H9 (cell line): ENCODE measurements at regions not wholly inside any gene's neighbourhood (a gene's known extent, or its start where the extent isn't known, plus 50 kb on each side); places are given as distances from the start of the nearest gene placed in this dataset.
A peak's percentile ranks its signal among the peaks of the same experiment; 100 is the strongest.

Experiments used
- DNase-seq: peaks from one replicate; pipeline ENCODE4 v3.0.0-alpha.2; 2017
- H2AFZ ChIP-seq: one replicate; pipeline ENCODE4 v1.6.1; 2013; ENCODE audit warnings: mild to moderate bottlenecking, low read length, control low read depth, moderate library complexity
- H2AK5ac ChIP-seq: 2 replicates; pipeline ENCODE4 v1.6.1; 2013; ENCODE audit warnings: low read length, control low read depth, mixed read lengths; ENCODE audit not compliant: insufficient read length
- H2BK120ac ChIP-seq: one replicate; pipeline ENCODE4 v1.6.1; 2013; ENCODE audit warnings: low read depth, mild to moderate bottlenecking, low read length, control low read depth, inconsistent platforms; ENCODE audit not compliant: poor library complexity, severe bottlenecking
- H2BK12ac ChIP-seq: 2 replicates; pipeline ENCODE4 v1.6.1; 2013; ENCODE audit warnings: low read length, control low read depth, mixed read lengths, low read depth; ENCODE audit not compliant: insufficient read length
- H2BK15ac ChIP-seq: 2 replicates; pipeline ENCODE4 v1.6.1; 2013; ENCODE audit warnings: low read depth, low read length, control low read depth
- H2BK20ac ChIP-seq: one replicate; pipeline ENCODE4 v1.6.1; 2013; ENCODE audit warnings: low read depth, mild to moderate bottlenecking, low read length, control low read depth, inconsistent platforms; ENCODE audit not compliant: poor library complexity, severe bottlenecking
- H2BK5ac ChIP-seq: 2 replicates; pipeline ENCODE4 v1.6.1; 2013; ENCODE audit warnings: low read length, control low read depth, mixed read lengths; ENCODE audit not compliant: insufficient read length
- H3K14ac ChIP-seq: 2 replicates; pipeline ENCODE4 v1.6.1; 2013; ENCODE audit warnings: low read length, control low read depth; ENCODE audit not compliant: insufficient read depth
- H3K18ac ChIP-seq: 2 replicates; pipeline ENCODE4 v1.6.1; 2013; ENCODE audit warnings: low read depth, mild to moderate bottlenecking, mixed read lengths, low read length, control low read depth; ENCODE audit not compliant: insufficient read length
- H3K23ac ChIP-seq: 2 replicates; pipeline ENCODE4 v1.6.1; 2013; ENCODE audit warnings: low read length, control low read depth, mixed read lengths, low read depth; ENCODE audit not compliant: insufficient read length
- H3K23me2 ChIP-seq: 2 replicates; pipeline ENCODE4 v1.6.1; 2013; ENCODE audit warnings: low read depth, mild to moderate bottlenecking, mixed read lengths, low read length, control low read depth; ENCODE audit not compliant: insufficient read length, poor library complexity, severe bottlenecking
- H3K27ac ChIP-seq: 2 replicates; pipeline ENCODE4 v1.5.1; 2013; ENCODE audit warnings: low read length, control low read depth, mixed read lengths, low read depth; ENCODE audit not compliant: insufficient read length
- H3K27me3 ChIP-seq: 2 replicates; pipeline ENCODE4 v1.6.1; 2013; ENCODE audit warnings: low read length, control low read depth, inconsistent platforms; ENCODE audit not compliant: insufficient read depth
- H3K4ac ChIP-seq: 2 replicates; pipeline ENCODE4 v1.6.1; 2013; ENCODE audit warnings: low read depth, mild to moderate bottlenecking, control low read depth, inconsistent platforms, low read length, moderate library complexity
- H3K4me1 ChIP-seq: 2 replicates; pipeline ENCODE4 v1.6.1; 2013; ENCODE audit warnings: low read length, control low read depth, inconsistent platforms; ENCODE audit not compliant: insufficient read depth
- H3K4me2 ChIP-seq: 2 replicates; pipeline ENCODE4 v1.6.1; 2013; ENCODE audit warnings: low read length, control low read depth, mixed read lengths; ENCODE audit not compliant: insufficient read length, insufficient read depth
- H3K56ac ChIP-seq: 2 replicates; pipeline ENCODE4 v1.6.1; 2013; ENCODE audit warnings: low read depth, mild to moderate bottlenecking, mixed read lengths, low read length, control low read depth; ENCODE audit not compliant: insufficient read length
- H3K79me1 ChIP-seq: 2 replicates; pipeline ENCODE4 v1.6.1; 2013; ENCODE audit warnings: low read depth, mild to moderate bottlenecking, moderate library complexity, low read length, control low read depth, inconsistent platforms; ENCODE audit not compliant: insufficient read depth, poor library complexity, severe bottlenecking
- H3K79me2 ChIP-seq: 2 replicates; pipeline ENCODE4 v1.6.1; 2013; ENCODE audit warnings: low read length, control low read depth, inconsistent platforms; ENCODE audit not compliant: insufficient read depth
- H3K9ac ChIP-seq: 2 replicates; pipeline ENCODE4 v1.6.1; 2013; ENCODE audit warnings: low read length, control low read depth, mixed read lengths; ENCODE audit not compliant: insufficient read length; ENCODE audit errors: extremely low read depth
- H3K9me3 ChIP-seq: one replicate; pipeline ENCODE4 v1.6.1; 2013; ENCODE audit warnings: low read depth, low read length, inconsistent platforms; ENCODE audit not compliant: control insufficient read depth
- H3T11ph ChIP-seq: one replicate; pipeline ENCODE4 v1.6.1; 2013; ENCODE audit warnings: mild to moderate bottlenecking, low read length, control low read depth, inconsistent platforms
- H4K20me1 ChIP-seq: one replicate; pipeline ENCODE4 v1.6.1; 2013; ENCODE audit not compliant: control insufficient read depth, insufficient read length, insufficient read depth
- H4K5ac ChIP-seq: 2 replicates; pipeline ENCODE4 v1.6.1; 2013; ENCODE audit warnings: low read depth, mild to moderate bottlenecking, mixed read lengths, low read length, control low read depth; ENCODE audit not compliant: insufficient read length
- H4K8ac ChIP-seq: replicated peaks from 2 replicates; pipeline ENCODE4 v1.6.1; 2013; ENCODE audit warnings: low read length, control low read depth, mixed read lengths, low read depth; ENCODE audit not compliant: insufficient read length
- H4K91ac ChIP-seq: 2 replicates; pipeline ENCODE4 v1.6.1; 2013; ENCODE audit warnings: low read depth, mild to moderate bottlenecking, moderate library complexity, mixed read lengths, low read length, control low read depth; ENCODE audit not compliant: insufficient read length
- H3K27ac Mint-ChIP-seq, 3 experiments: 2 replicates in 2 of 3; 3 replicates in 1 of 3; pipeline ENCODE4 v1.8.0; 2020 to 2021; ENCODE audit warnings: mixed read lengths in 3 of 3, mild to moderate bottlenecking in 1 of 3, moderate library complexity in 1 of 3
- H3K27me3 Mint-ChIP-seq: 2 replicates; pipeline ENCODE4 v1.8.0; 2021; ENCODE audit warnings: low read depth, mild to moderate bottlenecking, moderate library complexity, mixed read lengths
- H3K36me3 Mint-ChIP-seq, 3 experiments: 2 replicates in 2 of 3; 3 replicates in 1 of 3; pipeline ENCODE4 v1.8.0; 2020 to 2021; ENCODE audit warnings: low read depth in 3 of 3, mixed read lengths in 3 of 3; ENCODE audit not compliant: insufficient read depth in 1 of 3
- H3K4me1 Mint-ChIP-seq, 2 experiments: 2 replicates each; pipeline ENCODE4 v1.8.0; 2020; ENCODE audit warnings: mixed read lengths in 2 of 2
- H3K4me3 Mint-ChIP-seq, 2 experiments: 2 replicates in 1 of 2; 3 replicates in 1 of 2; pipeline ENCODE4 v1.8.0; 2020 to 2021; ENCODE audit warnings: mild to moderate bottlenecking in 2 of 2, mixed read lengths in 2 of 2, moderate library complexity in 1 of 2
- H3K9me3 Mint-ChIP-seq, 2 experiments: 2 replicates in 1 of 2; 3 replicates in 1 of 2; pipeline ENCODE4 v1.8.0; 2020; ENCODE audit warnings: mild to moderate bottlenecking in 2 of 2, mixed read lengths in 2 of 2, moderate library complexity in 1 of 2
- CTCF ChIP-seq: fragments of 200-600 bp; sonication (generic); conservative IDR thresholded peaks from 3 replicates; pipeline ENCODE4 v1.8.0; 2021; ENCODE audit warnings: antibody characterized with exemption, mild to moderate bottlenecking
- WGBS: extraction: QIAGEN DNeasy Blood & Tissue Kit; methylation state at CpG from one replicate; pipeline ENCODE4 v1.1.7; 2013; ENCODE audit warnings: missing lambda C conversion rate, low lambda C conversion rate, mixed read lengths; ENCODE audit not compliant: insufficient read length; ENCODE audit errors: extremely low coverage; 5-methylcytosine and 5-hydroxymethylcytosine counted together

GRCh38 chr6:6521961-6522482 lies 66.5 kb upstream of the LY86 start:
- no peaks in the 10 kb centered on the region for H3K79me1 ChIP-seq
- no peak overlapping the region for H3K4me2 ChIP-seq
- no peak overlapping the region for H2AK5ac ChIP-seq
- H4K8ac ChIP-seq = no peak overlapping the region
- peaks cover 2% of the 10 kb centered on the region; the same call in 1 of the 2 replicates for H3K4me1 ChIP-seq
- H4K91ac ChIP-seq = no peak overlapping the region
- no peak overlapping the region for H3K9ac ChIP-seq
- no peak overlapping the region for H2BK120ac ChIP-seq
- H3K27me3 ChIP-seq = no peaks in the 10 kb centered on the region
- no peak for TF ChIP-seq CTCF
- H2BK5ac ChIP-seq = no peak overlapping the region
- Mint-ChIP-seq H3K36me3 (peaks cover 0 to 6% (median 0%) of the 10 kb centered on the region in 3 experiments; a peak in 2 of 7 replicates), H3K9me3 (peaks cover 2 to 12% of the 10 kb centered on the region in 2 experiments; a peak in 4 of 5 replicates), H3K27me3 (peaks cover 6% of the 10 kb centered on the region), H3K4me1 (peaks cover 6 to 20% of the 10 kb centered on the region in 2 experiments), H3K4me3 (no peak overlapping the region), H3K27ac (no peak overlapping the region; a peak in 1 of 7 replicates)
- H3K56ac ChIP-seq = no peak overlapping the region
- no peaks in the 10 kb centered on the region for H4K20me1 ChIP-seq
- no peak overlapping the region for H2BK12ac ChIP-seq
- no peak overlapping the region for H3K27ac ChIP-seq
- no peak overlapping the region for H3K23ac ChIP-seq
- no peaks in the 10 kb centered on the region for H3K23me2 ChIP-seq
- no peak overlapping the region for H3K18ac ChIP-seq
- H2BK15ac ChIP-seq = peak overlapping the region; percentile 42; the same call in 1 of the 2 replicates
- WGBS = 97% methylated on average over 5 of the region's 8 CpGs
- no peak overlapping the region for H3K14ac ChIP-seq
- H4K5ac ChIP-seq = no peak overlapping the region
- H3K79me2 ChIP-seq = no peaks in the 10 kb centered on the region
- H3T11ph ChIP-seq = no peak overlapping the region
- no peak for DNase-seq
- H2BK20ac ChIP-seq = no peak overlapping the region
- H3K4ac ChIP-seq = no peak overlapping the region
- H2AFZ ChIP-seq = no peak overlapping the region
- H3K9me3 ChIP-seq = no peaks in the 10 kb centered on the region
